ENCODE measurements at regions not wholly inside any gene's neighbourhood (a gene's known extent, or its start where the extent isn't known, plus 50 kb on each side); places are given as distances from the start of the nearest gene placed in this dataset.
"Not testable (repeated sequence)": the region's sequence is repeated elsewhere in the genome, so short reads cannot be mapped to it uniquely, and the experiment has no call there.

GRCh38 chr7:120054376-120055100, 218.4 kb upstream of the KCND2 start:
- no peak for DNase-seq

DNA sequence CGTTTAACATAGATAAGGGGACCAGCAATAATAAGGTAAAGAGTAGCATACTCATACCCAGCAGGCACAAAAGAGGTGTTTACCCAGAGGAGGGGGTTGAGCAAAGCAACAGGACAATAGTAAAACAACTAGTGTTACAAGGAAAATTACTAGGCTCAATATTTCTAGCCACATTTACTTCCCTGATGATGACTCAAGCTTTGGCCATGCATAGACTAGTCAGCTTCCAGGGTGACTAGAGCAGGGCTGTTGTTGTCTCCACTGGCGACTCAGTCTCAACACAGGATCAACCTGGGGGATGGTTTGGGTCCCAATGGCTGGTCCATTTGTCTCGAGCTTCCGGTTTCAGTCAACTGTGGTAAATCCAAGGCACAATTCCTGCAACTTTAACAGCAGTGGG, 217.7 kb upstream of the KCND2 start:
- no peak for DNase-seq

- no peak for DNase-seq
These were observed 216.7 kb upstream of the KCND2 start for GRCh38 chr7:120056227-120056626.

GRCh38 chr7:120059641-120060040, 213.3 kb upstream of the KCND2 start:
- no peak for DNase-seq

DNA sequence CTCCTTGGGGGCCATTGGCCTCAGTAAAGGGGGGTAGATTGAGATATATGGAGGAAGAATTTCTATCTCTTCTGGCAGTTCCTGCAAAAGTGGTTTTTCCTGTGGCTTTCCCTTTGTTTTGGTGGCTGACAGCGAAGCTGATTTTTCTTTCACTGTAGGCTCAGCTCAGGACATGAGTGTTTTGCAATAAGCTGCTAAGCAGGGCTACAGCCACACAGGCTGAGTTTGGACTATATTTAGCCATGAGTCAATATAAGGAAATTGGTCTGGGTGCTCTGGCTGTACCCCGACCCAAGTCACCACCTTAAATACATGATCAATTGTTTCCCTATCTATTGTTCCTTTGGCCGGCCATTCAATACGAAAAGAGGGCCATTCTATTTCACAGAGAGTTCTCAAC, 212.7 kb upstream of the KCND2 start:
- DNase-seq = no peak

- DNase-seq = no peak
These were observed 212.1 kb upstream of the KCND2 start for GRCh38 chr7:120060875-120061274.

GRCh38 chr7:120064565-120064964, 208.4 kb upstream of the KCND2 start:
- DNase-seq = no peak

GRCh38 chr7:120066898-120067297, 206.1 kb upstream of the KCND2 start:
- DNase-seq = not testable (repeated sequence)

- no peak for DNase-seq
These were observed 202.8 kb upstream of the KCND2 start for GRCh38 chr7:120070201-120070600.

GRCh38 chr7:120077777-120078176, 195.2 kb upstream of the KCND2 start:
- no peak for DNase-seq

GRCh38 chr7:120079022-120079421, 194.0 kb upstream of the KCND2 start:
- DNase-seq = no peak

GRCh38 chr7:120079704-120080103, 193.3 kb upstream of the KCND2 start:
- DNase-seq = no peak

DNA sequence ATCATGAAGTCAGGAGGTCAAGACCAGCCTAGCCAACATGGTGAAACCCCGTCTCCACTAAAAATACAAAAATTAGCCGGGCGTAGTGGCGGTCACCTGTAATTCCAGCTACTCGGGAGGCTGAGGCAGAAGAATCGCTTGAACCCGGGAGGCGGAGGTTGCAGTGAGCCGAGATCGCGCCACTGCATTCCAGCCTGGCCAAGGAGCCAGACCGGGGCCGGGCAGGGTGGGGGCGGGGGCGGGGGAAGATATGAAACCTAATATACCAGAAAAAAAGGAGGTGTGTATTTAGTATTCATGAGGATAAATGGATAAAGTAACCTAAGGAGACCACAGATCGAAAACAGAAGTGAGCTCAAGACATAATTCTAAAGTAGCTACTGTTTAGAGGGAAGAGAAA, 186.5 kb upstream of the KCND2 start:
- not testable (repeated sequence) for DNase-seq

DNA sequence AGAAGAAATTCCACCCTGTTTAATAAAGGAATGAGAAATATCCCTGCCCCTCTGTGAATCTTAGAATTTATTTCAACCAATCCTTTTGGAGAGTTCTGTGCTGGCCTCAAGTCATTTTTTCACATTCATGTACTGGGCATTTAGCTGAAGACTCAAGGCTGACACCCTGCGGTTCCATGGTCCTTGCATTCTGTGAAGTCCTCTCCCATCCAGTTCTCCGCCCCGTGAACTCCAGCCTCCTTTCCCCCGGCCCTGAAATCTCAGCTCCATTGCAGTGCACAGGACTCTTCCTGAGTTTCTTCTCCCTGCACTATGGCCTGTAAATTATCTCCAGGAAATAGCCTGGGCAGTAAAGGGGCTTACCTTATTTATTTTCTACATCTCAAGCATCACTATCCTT, 183.0 kb upstream of the KCND2 start:
- no peak for DNase-seq

GRCh38 chr7:120091807-120092206, 181.2 kb upstream of the KCND2 start:
- DNase-seq = no peak

GRCh38 chr7:120097020-120097419, 176.0 kb upstream of the KCND2 start:
- no peak for DNase-seq

GRCh38 chr7:120097774-120098173, 175.2 kb upstream of the KCND2 start:
- DNase-seq = no peak

DNA sequence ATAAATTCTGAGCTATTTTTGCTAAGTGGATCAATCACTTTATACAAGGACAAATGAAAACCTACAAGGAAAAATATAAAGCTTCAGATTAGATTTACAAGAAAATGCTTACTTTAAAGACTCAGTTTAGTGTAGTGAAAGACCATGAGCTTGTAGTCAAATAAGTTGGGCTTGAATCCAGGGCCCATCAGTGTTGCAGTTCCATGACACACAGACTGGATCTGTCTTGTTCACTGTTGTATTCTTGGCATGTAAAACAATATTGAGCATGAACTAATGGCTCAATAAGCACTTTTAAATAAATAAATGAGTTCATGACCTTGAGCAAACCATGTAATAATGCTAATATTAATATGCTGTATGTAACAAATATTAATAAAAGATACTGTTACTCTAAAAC, 164.6 kb upstream of the KCND2 start:
- DNase-seq = no peak

DNA sequence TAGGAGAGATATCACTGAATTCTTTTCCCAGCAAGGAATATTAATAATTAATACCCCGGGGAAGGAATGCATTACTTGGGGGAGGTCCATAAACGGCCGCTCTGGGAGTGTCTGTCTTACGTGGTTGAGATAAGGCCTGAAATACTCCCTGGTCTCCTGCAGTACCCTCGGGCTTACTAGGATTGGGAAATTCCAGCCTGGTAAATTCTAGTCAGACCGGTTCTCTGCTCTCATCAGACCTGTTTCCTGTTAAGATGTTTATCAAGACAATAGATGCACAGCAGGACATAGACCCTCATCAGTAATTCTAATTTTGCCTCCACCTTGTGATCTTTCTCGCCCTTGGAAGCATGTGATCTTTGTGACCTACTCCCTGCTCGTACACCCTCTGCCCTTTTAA, 162.8 kb upstream of the KCND2 start:
- no peak for DNase-seq

GRCh38 chr7:120114626-120115025, 158.3 kb upstream of the KCND2 start:
- DNase-seq = no peak

GRCh38 chr7:120123528-120123927, 149.4 kb upstream of the KCND2 start:
- DNase-seq = no peak

DNA sequence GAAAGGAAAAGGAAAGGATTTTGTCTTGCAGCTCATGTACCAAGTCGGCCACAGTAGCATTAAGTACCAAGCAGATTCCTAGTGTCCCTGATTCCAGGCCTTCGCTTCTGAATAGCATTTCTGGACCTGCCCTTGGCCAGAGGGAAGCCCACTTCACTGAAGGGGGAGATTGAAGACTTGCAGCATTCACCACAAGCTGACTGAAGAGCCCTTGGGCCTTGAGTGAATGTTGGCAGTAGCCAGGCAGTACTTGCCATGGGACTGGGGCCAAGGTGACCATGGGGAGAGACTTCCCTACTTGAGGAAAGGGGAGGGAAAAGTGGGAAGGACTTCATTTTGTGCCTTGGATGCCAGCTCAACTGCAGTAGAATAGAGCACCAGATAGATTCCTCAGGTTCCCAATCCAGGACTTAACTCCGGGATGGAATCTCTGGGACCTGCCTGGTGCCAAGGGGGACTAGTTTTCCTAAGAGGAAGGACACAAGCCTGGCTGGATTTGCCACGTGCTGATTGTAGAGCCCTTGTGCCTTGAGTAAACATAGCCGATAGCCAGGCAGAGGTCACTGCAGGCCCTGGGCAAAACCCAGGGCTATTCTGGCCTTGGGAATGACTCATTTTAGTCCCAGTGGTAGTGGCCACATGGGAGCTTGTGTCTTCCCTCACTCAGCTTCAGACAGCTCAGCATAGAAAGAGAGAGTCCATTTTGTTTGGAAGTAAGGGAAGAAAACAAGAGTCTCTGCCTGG, 141.7 kb upstream of the KCND2 start:
- no peak for DNase-seq

DNA sequence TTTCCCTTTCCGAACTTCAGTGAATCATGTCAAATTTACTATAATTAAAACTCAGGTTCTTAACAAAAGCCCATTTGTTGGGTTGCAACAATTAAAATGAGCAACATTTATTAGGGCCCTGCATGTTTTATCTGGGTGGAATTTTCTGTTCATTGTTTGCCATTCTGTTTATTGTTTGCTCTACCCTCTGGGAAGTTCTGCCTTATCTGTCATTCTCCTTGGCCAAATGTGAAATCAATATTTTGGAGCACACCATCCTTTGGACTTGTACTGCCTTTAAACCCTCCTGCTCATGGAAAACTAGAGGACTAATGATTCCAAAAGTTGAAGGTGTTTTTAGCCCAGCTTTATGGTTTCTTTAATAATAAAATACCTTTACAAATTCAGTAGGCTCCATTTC, 134.5 kb upstream of the KCND2 start:
- no peak for DNase-seq

DNA sequence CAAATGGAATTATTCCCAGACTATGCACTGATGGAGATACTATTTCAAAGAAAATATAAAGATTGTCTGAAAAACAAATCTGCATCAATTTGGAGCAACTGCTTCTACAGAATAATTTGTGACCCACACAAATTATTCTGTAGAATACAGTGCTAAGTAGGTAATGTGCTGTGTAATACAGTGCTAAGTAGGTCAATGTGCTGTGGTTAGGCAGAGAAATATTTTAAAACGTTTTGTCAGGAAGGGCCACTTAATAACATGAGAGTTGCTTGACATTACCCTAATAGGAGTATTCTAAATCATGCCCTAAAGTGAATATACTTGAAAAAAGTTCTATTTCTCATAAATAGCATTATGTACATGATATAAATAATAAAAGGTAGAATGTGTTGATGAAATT, 116.5 kb upstream of the KCND2 start:
- no peak for DNase-seq

GRCh38 chr7:120160166-120160565, 112.8 kb upstream of the KCND2 start:
- DNase-seq = no peak
